Sigmoid colon (tissue), 4 donors: ENCODE measurements at regions not wholly inside any gene's neighbourhood (a gene's known extent, or its start where the extent isn't known, plus 50 kb on each side); places are given as distances from the start of the nearest gene placed in this dataset.

Experiments used
- CTCF ChIP-seq, 4 experiments: fragments of 450-650 bp in 3 of 4; fragments of 200-600 bp in 1 of 4; IDR thresholded peaks; one replicate each; pipeline ENCODE4 v1.5.1; 2016 to 2019; ENCODE audit warnings: antibody characterized with exemption in 4 of 4, mild to moderate bottlenecking in 3 of 4, moderate library complexity in 2 of 4
- POLR2AphosphoS5 ChIP-seq, 4 donors: sonication (generic); formaldehyde crosslinking; IDR thresholded peaks; one replicate each; pipeline ENCODE4 v1.6.1; 2017; ENCODE audit warnings: antibody characterized with exemption in 4 of 4

- TF ChIP-seq CTCF (IDR thresholded peaks at IDR 0.05) (no peak), POLR2AphosphoS5 (IDR thresholded peaks at IDR 0.05) (no peak)
Measured at GRCh38 chr2:219718066-219718465, 90.6 kb downstream of the SLC4A3 start.
